ENCODE measurements at regions not wholly inside any gene's neighbourhood (a gene's known extent, or its start where the extent isn't known, plus 50 kb on each side); places are given as distances from the start of the nearest gene placed in this dataset.
A peak's percentile ranks its signal among the peaks of the same experiment; 100 is the strongest.
"Not testable (repeated sequence)": the region's sequence is repeated elsewhere in the genome, so short reads cannot be mapped to it uniquely, and the experiment has no call there.

GRCh38 chr2:113386780-113387433, 50.6 kb upstream of the ZNG1B start:
- not testable (repeated sequence) for DNase-seq

GRCh38 chr2:113379621-113380020, 57.9 kb upstream of the ZNG1B start:
- not testable (repeated sequence) for DNase-seq

GRCh38 chr2:113376913-113377445, 60.5 kb upstream of the ZNG1B start:
- no peak for DNase-seq

- no peak for DNase-seq
Observed at GRCh38 chr2:113376253-113376912, 61.1 kb upstream of the ZNG1B start.

- not testable (repeated sequence) for DNase-seq
Observed at GRCh38 chr2:113374857-113375256, 62.6 kb upstream of the ZNG1B start.

GRCh38 chr2:113372258-113372834, 65.1 kb upstream of the ZNG1B start:
- DNase-seq = not testable (repeated sequence)

- peak; percentile 64 for DNase-seq
Observed at GRCh38 chr2:113370478-113371091, 66.9 kb upstream of the ZNG1B start.

GRCh38 chr2:113370030-113370429, 67.5 kb upstream of the ZNG1B start:
- DNase-seq = no peak

- DNase-seq = not testable (repeated sequence)
Observed at GRCh38 chr2:113368581-113368980, 68.9 kb upstream of the ZNG1B start.

- DNase-seq = not testable (repeated sequence)
Observed at GRCh38 chr2:113366821-113367220, 70.7 kb upstream of the ZNG1B start.

GRCh38 chr2:113365791-113366190, 71.7 kb upstream of the ZNG1B start:
- not testable (repeated sequence) for DNase-seq

- not testable (repeated sequence) for DNase-seq
Observed at GRCh38 chr2:113365290-113365689, 72.2 kb upstream of the ZNG1B start.

- DNase-seq = no peak
Observed at GRCh38 chr2:113361051-113361450, 76.4 kb upstream of the ZNG1B start.

GRCh38 chr2:113357071-113357470, 78.3 kb upstream of the PAX8 start:
- peak; percentile 39 for DNase-seq

GRCh38 chr2:113356284-113356683, 77.6 kb upstream of the PAX8 start:
- DNase-seq = not testable (repeated sequence)

GRCh38 chr2:113355339-113356015, 76.8 kb upstream of the PAX8 start:
- not testable (repeated sequence) for DNase-seq

- no peak for DNase-seq
Observed at GRCh38 chr2:113351375-113352355, 72.9 kb upstream of the PAX8 start.

GRCh38 chr2:113343800-113344199, 65.1 kb upstream of the PAX8 start:
- DNase-seq = not testable (repeated sequence)

- no peak for DNase-seq
Observed at GRCh38 chr2:113342650-113343049, 63.9 kb upstream of the PAX8 start.

- DNase-seq = not testable (repeated sequence)
Observed at GRCh38 chr2:113341870-113342253, 63.1 kb upstream of the PAX8 start.

GRCh38 chr2:113341191-113341869, 62.6 kb upstream of the PAX8 start:
- DNase-seq = no peak
